ENCODE measurements at regions not wholly inside any gene's neighbourhood (a gene's known extent, or its start where the extent isn't known, plus 50 kb on each side); places are given as distances from the start of the nearest gene placed in this dataset.

DNA sequence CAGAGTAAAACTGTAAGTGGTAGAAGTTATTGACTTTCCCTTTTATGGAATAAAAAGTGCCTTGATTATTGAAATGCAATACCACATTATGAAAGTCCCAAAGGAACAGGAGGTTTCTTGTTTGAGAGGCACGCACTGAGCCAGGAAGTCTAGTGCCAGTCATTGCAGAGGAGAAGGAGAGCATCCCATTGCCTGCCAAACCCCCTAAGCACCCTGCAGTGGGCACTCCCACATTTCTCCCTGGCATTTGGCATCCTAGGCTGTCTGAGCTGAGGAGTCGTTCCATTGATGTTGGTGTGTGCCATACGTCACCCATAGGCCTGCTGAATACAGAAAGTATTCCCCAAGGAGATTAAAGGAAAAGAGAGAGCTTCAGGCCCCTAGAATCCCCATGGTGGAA is 85.7 kb upstream of the MBNL2 start:
- DNase-seq = no peak

- DNase-seq = no peak
These were observed 82.4 kb upstream of the MBNL2 start for GRCh38 chr13:97139691-97140090.

GRCh38 chr13:97140131-97140530 is 82.0 kb upstream of the MBNL2 start:
- no peak for DNase-seq

DNA sequence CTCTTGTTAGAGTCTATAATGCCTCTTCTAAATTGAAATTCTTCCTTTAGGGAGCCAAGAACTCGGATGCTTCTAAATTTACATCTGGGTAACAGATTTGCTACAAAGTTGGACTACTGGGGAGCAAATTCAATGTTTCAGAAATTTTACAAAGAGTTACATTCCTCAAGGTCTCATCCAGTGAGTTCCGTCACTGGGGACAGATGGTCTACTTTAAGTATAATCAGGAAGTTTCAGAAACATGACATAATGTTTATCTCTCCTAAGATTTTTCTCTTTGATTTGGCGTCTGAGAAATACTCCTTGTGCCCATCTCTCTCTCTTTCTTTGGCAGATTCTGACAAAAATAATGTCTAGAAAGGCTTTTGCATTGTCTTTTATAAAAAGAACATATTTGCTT is 81.5 kb upstream of the MBNL2 start:
- DNase-seq = no peak

- DNase-seq = no peak
These were observed 81.0 kb upstream of the MBNL2 start for GRCh38 chr13:97141097-97141496.

DNA sequence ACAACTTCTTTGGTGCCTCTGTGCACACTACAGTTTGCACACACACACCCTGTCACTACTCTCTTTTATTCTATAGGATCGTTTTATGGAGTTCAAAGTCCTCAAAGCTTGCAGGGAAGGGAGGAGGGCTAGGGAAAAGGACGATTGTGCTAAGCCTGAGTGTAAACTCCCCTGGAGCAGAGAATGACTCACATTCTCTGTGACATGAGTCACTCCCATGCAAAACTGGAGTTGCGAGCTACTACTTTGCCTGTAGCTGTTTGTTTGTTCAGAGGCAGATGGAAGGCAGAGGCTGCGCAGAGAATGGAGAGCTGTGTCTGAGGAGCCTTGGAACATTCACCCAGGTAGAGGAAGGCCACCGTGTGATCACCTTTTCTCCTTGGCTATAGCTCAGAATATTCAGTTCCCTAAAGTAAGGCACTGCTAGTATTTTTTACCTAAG is 80.5 kb upstream of the MBNL2 start:
- peak; percentile 34 for DNase-seq

- DNase-seq = no peak
These were observed 79.7 kb upstream of the MBNL2 start for GRCh38 chr13:97142452-97142851.

DNA sequence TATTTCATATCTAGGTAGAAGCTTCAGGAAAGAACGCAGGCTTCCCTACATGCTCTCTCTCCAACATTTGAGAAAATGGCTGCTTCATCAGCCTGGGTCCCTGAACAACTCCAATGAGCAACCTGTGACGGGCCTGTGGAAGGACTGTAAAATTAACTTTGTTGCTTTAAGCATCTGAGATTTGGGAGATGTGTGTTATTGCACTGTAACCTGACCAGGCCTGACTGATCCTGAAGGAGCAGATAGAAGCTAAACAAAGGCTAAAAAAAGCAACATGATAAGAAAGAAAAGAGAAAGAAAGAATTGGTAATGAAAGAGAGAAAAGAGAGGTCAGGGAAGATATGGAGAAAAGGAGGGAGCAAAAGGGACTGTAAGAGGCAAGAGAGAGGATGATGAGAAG is 77.1 kb upstream of the MBNL2 start:
- no peak for DNase-seq

GRCh38 chr13:97148894-97149293 is 73.2 kb upstream of the MBNL2 start:
- no peak for DNase-seq

GRCh38 chr13:97160421-97160820 is 61.7 kb upstream of the MBNL2 start:
- DNase-seq = no peak

DNA sequence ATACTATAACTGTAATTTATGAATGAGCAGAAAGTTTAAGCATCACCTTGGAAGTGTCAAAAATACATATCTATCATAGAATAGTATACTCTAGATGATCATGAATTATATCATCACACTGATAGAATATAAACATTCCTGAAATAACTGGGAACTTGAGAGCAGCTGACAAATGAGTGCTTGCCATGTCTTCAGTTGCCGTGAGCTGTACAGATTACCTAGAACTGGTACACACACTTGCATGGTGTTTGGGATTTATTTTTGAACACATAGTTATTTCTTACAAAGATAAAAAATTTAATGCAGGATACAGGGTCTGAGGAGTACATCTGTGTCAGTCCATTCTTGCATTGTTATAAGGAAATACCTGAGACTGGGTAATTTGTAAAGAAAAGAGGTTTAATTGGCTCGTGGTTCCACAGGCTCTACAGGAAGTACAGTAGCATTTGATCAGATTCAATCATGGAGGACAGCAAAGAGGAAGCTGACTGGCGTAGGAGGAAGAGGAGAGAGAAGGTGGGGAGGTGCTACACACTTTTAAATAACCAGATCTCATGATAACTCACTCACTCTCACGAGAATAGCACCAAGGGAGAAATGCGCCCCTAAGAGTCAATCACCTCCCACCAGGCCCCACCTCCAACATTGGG is 60.4 kb upstream of the MBNL2 start:
- DNase-seq = no peak

GRCh38 chr13:97165502-97166425 is 56.4 kb upstream of the MBNL2 start:
- no peak for DNase-seq

DNA sequence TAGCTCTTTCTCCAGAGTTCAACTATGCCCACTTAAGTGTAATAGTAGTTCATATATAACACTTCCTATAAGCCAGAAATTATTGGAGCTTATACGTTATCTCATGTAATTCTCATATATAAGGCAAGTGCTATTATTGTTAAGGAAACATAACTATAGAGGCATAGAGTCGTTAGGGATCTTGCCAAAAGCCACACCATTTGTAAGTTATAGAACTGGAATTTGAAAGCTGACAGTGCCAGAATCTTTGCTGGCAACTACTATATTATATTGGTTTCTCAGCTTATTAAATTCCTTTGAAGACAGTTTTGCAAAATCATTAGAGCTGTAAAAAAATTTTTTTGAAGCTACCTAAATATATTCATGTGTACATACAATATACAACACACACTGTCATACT is 51.0 kb upstream of the MBNL2 start:
- no peak for DNase-seq

Measured in 8988T (cell line).